ENCODE measurements at regions not wholly inside any gene's neighbourhood (a gene's known extent, or its start where the extent isn't known, plus 50 kb on each side); places are given as distances from the start of the nearest gene placed in this dataset.

DNA sequence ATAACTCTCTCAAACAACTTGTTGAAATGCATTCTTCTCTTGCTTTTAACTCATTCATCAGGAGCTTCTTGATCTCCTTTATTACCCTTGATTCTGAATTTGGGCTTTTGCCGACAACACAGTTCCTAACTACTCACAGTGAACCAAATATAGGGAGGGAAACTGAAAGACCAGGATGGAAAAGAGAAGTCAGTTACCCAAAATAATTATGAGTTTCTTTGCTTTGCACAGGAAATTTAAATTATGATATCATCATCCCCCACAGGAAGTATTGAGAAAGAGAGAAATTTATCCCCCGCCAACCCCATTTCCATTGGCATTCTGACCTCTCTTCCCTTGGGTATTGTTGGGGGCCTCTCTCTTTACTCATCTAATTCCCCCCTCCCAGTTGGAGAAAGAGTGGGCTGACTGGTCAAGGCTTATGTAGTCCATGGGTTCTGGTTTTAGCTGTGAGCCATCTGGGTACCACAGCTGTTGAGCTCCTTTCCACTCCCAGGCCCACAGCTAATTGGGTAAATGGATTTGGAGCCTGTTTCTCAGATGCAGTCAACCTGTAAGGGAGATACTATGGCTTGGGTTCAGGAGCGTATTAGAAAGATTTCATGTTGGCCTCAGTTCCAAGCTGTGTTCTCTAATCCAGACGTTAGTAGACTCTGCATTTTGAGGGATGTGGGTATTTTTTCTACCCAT, 109.0 kb downstream of the FZD1 start:
- no peak for ATAC-seq
- CTCF ChIA-PET = no interaction called here
- intact Hi-C loops (cut with micrococcal nuclease; ENCODE audit: unreplicated experiment) = no loop called here

GRCh38 chr7:91374321-91374989, 110.2 kb downstream of the FZD1 start:
- no peak overlapping the region for H3K4me3 ChIP-seq (ENCODE audit: low read depth in 2 of 2, low read length in 2 of 2)
- intact Hi-C loops (cut with micrococcal nuclease; ENCODE audit: unreplicated experiment) = no loop called here
- BruUV-seq (replicated peaks) = no TSS peak
- no peaks in the 10 kb centered on the region for H3K4me1 ChIP-seq (ENCODE audit: control insufficient read depth, insufficient read depth, low read length)
- ATAC-seq (no peak), DNase-seq (ENCODE audit: low read depth, low spot score) (no peak)
- no peaks in the 10 kb centered on the region for H3K9me3 ChIP-seq (ENCODE audit: control insufficient read depth, insufficient read depth, low read depth, low read length)
- no peak overlapping the region for H3K27ac ChIP-seq (ENCODE audit: low read length)
- TF ChIP-seq SIN3A (IDR thresholded peaks at IDR 0.05; ENCODE audit: borderline replicate concordance, insufficient read depth, low read depth, low read length) (no peak), POLR2AphosphoS5 (IDR thresholded peaks at IDR 0.05; ENCODE audit: low read depth, low read length) (no peak), REST (IDR thresholded peaks at IDR 0.05; ENCODE audit: insufficient read depth in 1 of 2, low read depth in 2 of 2, low read length in 1 of 2) (no peak), TCF7L2 (IDR thresholded peaks at IDR 0.05; ENCODE audit: low read depth, low read length) (no peak)
- TF ChIP-seq, protein P1, sequence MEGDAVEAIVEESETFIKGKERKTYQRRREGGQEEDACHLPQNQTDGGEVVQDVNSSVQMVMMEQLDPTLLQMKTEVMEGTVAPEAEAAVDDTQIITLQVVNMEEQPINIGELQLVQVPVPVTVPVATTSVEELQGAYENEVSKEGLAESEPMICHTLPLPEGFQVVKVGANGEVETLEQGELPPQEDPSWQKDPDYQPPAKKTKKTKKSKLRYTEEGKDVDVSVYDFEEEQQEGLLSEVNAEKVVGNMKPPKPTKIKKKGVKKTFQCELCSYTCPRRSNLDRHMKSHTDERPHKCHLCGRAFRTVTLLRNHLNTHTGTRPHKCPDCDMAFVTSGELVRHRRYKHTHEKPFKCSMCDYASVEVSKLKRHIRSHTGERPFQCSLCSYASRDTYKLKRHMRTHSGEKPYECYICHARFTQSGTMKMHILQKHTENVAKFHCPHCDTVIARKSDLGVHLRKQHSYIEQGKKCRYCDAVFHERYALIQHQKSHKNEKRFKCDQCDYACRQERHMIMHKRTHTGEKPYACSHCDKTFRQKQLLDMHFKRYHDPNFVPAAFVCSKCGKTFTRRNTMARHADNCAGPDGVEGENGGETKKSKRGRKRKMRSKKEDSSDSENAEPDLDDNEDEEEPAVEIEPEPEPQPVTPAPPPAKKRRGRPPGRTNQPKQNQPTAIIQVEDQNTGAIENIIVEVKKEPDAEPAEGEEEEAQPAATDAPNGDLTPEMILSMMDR (IDR thresholded peaks at IDR 0.05) = no peak
- in situ Hi-C loops (cut with HindIII; ENCODE audit: low pct_unique_long_range_greater_than_20kb, low sequenced_read_pairs) = no loop called here
- H3K27me3 ChIP-seq (ENCODE audit: control insufficient read depth, insufficient read depth, low read length) = no peaks in the 10 kb centered on the region
- ChIA-PET CTCF (no interaction called here), POLR2A (no interaction called here)
- H3K36me3 ChIP-seq (ENCODE audit: control insufficient read depth, insufficient read depth, low read length) = no peaks in the 10 kb centered on the region

More for the DNA sequence above, 109.0 kb downstream of the FZD1 start:
- Histone ChIP-seq H3K4me3 (ENCODE audit: low read depth in 2 of 2, low read length in 2 of 2) (no peak overlapping the region), H3K4me1 (ENCODE audit: control insufficient read depth, insufficient read depth, low read length) (no peaks in the 10 kb centered on the region), H3K36me3 (ENCODE audit: control insufficient read depth, insufficient read depth, low read length) (no peaks in the 10 kb centered on the region), H3K27me3 (ENCODE audit: control insufficient read depth, insufficient read depth, low read length) (no peaks in the 10 kb centered on the region), H3K9me3 (ENCODE audit: control insufficient read depth, insufficient read depth, low read depth, low read length) (no peaks in the 10 kb centered on the region), H3K27ac (ENCODE audit: low read length) (no peak overlapping the region)
- POLR2A ChIA-PET = no interaction called here
- no peak for DNase-seq (ENCODE audit: low read depth, low spot score)
- TF ChIP-seq, protein P1 (IDR thresholded peaks at IDR 0.05) = no peak
- TF ChIP-seq TCF7L2 (IDR thresholded peaks at IDR 0.05; ENCODE audit: low read depth, low read length) = no peak
- TF ChIP-seq POLR2AphosphoS5 (IDR thresholded peaks at IDR 0.05; ENCODE audit: low read depth, low read length) = no peak
- no peak for TF ChIP-seq SIN3A (IDR thresholded peaks at IDR 0.05; ENCODE audit: borderline replicate concordance, insufficient read depth, low read depth, low read length)
- TF ChIP-seq REST (IDR thresholded peaks at IDR 0.05; ENCODE audit: insufficient read depth in 1 of 2, low read depth in 2 of 2, low read length in 1 of 2) = no peak
- no TSS peak for BruUV-seq (replicated peaks)
- in situ Hi-C loops (cut with HindIII; ENCODE audit: low pct_unique_long_range_greater_than_20kb, low sequenced_read_pairs) = no loop called here

Measured in Panc1 (cell line).